SK-N-SH (cell line): ENCODE measurements at regions not wholly inside any gene's neighbourhood (a gene's known extent, or its start where the extent isn't known, plus 50 kb on each side); places are given as distances from the start of the nearest gene placed in this dataset.
A peak's percentile ranks its signal among the peaks of the same experiment; 100 is the strongest.

Source experiments
- CTCF ChIA-PET: fragments of 300-600, 350-600 bp; formaldehyde crosslinking; extraction: SDS; loops from one replicate; lab custom pipeline; 2021; lab: Yijun Ruan, JAX
- POLR2A ChIA-PET: fragments of 350-600 bp; sonication (Branson Sonifier 250); formaldehyde crosslinking; extraction: SDS; loops from one replicate; lab custom pipeline; 2020; ENCODE audit warnings: antibody characterized with exemption, inconsistent platforms; lab: Yijun Ruan, JAX
- DNase-seq: peaks from one replicate; pipeline ENCODE4 v3.0.0; 2012
- H2AFZ ChIP-seq: fragments of 200-600 bp; sonication (generic); 2 replicates; pipeline ENCODE4 v1.8.1; 2016; ENCODE audit warnings: antibody characterized with exemption, mild to moderate bottlenecking, low read depth
- H3F3A ChIP-seq: fragments of 200-600 bp; sonication (generic); replicated peaks from 2 replicates; pipeline ENCODE3; 2016; ENCODE audit warnings: antibody characterized with exemption, mild to moderate bottlenecking; ENCODE audit not compliant: insufficient read depth
- H3K27ac ChIP-seq, 2 experiments: fragments of 200-500 bp in 1 of 2; fragments of 200-600 bp in 1 of 2; sonication (Bioruptor generic) in 1 of 2; sonication (generic), shearing (Covaris generic) in 1 of 2; 2 replicates each; pipeline versions ENCODE4 v1.5.1 to v1.6.1; 2014 to 2016; ENCODE audit warnings: low read depth in 2 of 2, inconsistent platforms in 1 of 2, low read length in 1 of 2, mild to moderate bottlenecking in 1 of 2, mixed read lengths in 1 of 2
- H3K27me3 ChIP-seq: fragments of 200-600 bp; sonication (generic), shearing (Covaris generic); 2 replicates; pipeline ENCODE4 v1.6.1; 2016; ENCODE audit warnings: mixed run types; ENCODE audit not compliant: insufficient read depth
- H3K36me3 ChIP-seq, 2 experiments: fragments of 200-500 bp in 1 of 2; fragments of 200-600 bp in 1 of 2; sonication (Bioruptor generic) in 1 of 2; sonication (generic) in 1 of 2; replicated peaks in 1 of 2; 2 replicates each; pipeline versions ENCODE3 to v1.5.1; 2014 to 2016; ENCODE audit warnings: low read length in 1 of 2, mild to moderate bottlenecking in 1 of 2; ENCODE audit not compliant: insufficient read depth in 2 of 2, control insufficient read depth in 1 of 2
- H3K4me1 ChIP-seq, 2 experiments: fragments of 200-500 bp in 1 of 2; fragments of 200-600 bp in 1 of 2; sonication (Bioruptor generic) in 1 of 2; sonication (generic), shearing (Covaris generic) in 1 of 2; 2 replicates each; pipeline versions ENCODE4 v1.5.1 to v1.6.1; 2014 to 2016; ENCODE audit warnings: low read depth in 1 of 2, low read length in 1 of 2, mixed run types in 1 of 2; ENCODE audit not compliant: insufficient read depth in 2 of 2, control insufficient read depth in 1 of 2
- H3K4me2 ChIP-seq: fragments of 200-600 bp; sonication (generic), shearing (Covaris generic); 2 replicates; pipeline ENCODE4 v1.6.1; 2017; ENCODE audit warnings: mixed run types
- H3K4me3 ChIP-seq, 2 experiments: fragments of 200-500 bp in 1 of 2; fragments of 200-600 bp in 1 of 2; sonication (Bioruptor generic) in 1 of 2; sonication (generic), shearing (Covaris generic) in 1 of 2; 2 replicates each; pipeline versions ENCODE4 v1.5.1 to v1.8.1; 2014 to 2016; ENCODE audit warnings: low read depth in 2 of 2, inconsistent platforms in 1 of 2, low read length in 1 of 2, mild to moderate bottlenecking in 1 of 2, mixed read lengths in 1 of 2, moderate library complexity in 1 of 2
- H3K79me2 ChIP-seq: fragments of 200-600 bp; sonication (generic); 2 replicates; pipeline ENCODE4 v1.8.1; 2017; ENCODE audit warnings: mild to moderate bottlenecking; ENCODE audit not compliant: insufficient read depth
- H3K9ac ChIP-seq: fragments of 200-600 bp; sonication (generic); 2 replicates; pipeline ENCODE4 v1.6.1; 2017; ENCODE audit warnings: mixed run types
- H3K9me2 ChIP-seq: fragments of 200-600 bp; sonication (generic); 2 replicates; pipeline ENCODE4 v1.6.1; 2017; ENCODE audit warnings: mixed run types
- H3K9me3 ChIP-seq: fragments of 200-600 bp; sonication (generic); 2 replicates; pipeline ENCODE4 v1.6.1; 2017; ENCODE audit warnings: mixed run types, mild to moderate bottlenecking, moderate library complexity
- H4K20me1 ChIP-seq: fragments of 200-600 bp; sonication (generic); 2 replicates; pipeline ENCODE4 v1.6.1; 2017; ENCODE audit warnings: mild to moderate bottlenecking, mixed run types; ENCODE audit not compliant: insufficient read depth
- CHD2 ChIP-seq: fragments of 150-350 bp; IDR thresholded peaks from 2 replicates; pipeline ENCODE4 v1.6.1; 2018; ENCODE audit warnings: low read length; ENCODE audit not compliant: partially characterized antibody
- CTCF ChIP-seq: fragments of 200-600 bp; sonication (generic); IDR thresholded peaks from 2 replicates; pipeline ENCODE4 v1.6.1; 2017; ENCODE audit warnings: antibody characterized with exemption, mild to moderate bottlenecking, moderate library complexity
- ELF1 ChIP-seq: IDR thresholded peaks from 2 replicates; pipeline ENCODE4 v1.4.0; 2012
- EP300 ChIP-seq, 2 experiments: IDR thresholded peaks; 2 replicates each; pipeline versions ENCODE4 v1.4.0 to v1.6.1; 2012; ENCODE audit warnings: borderline replicate concordance in 1 of 2, low read depth in 1 of 2, low read length in 1 of 2
- FOSL2 ChIP-seq: IDR thresholded peaks from 2 replicates; pipeline ENCODE4 v1.4.0; 2012; ENCODE audit warnings: low read depth, mild to moderate bottlenecking, moderate library complexity, borderline replicate concordance
- FOXJ3 ChIP-seq: sonication (generic); formaldehyde crosslinking; IDR thresholded peaks from 2 replicates; pipeline ENCODE4 v1.5.1; 2020; ENCODE audit warnings: mild to moderate bottlenecking, missing genetic modification reagents
- FOXM1 ChIP-seq: IDR thresholded peaks from 2 replicates; pipeline ENCODE4 v1.4.0; 2012; ENCODE audit warnings: low read depth, mild to moderate bottlenecking
- GABPA ChIP-seq: IDR thresholded peaks from 2 replicates; pipeline ENCODE4 v1.4.0; 2012; ENCODE audit warnings: low read depth, mild to moderate bottlenecking
- GATA2 ChIP-seq: sonication (generic); formaldehyde crosslinking; IDR thresholded peaks from 2 replicates; pipeline ENCODE4 v1.5.0; 2020; ENCODE audit warnings: mild to moderate bottlenecking, missing genetic modification reagents
- IRF3 ChIP-seq: fragments of 150-350 bp; IDR thresholded peaks from 2 replicates; pipeline ENCODE4 v1.6.1; 2016; ENCODE audit warnings: mild to moderate bottlenecking, low read depth, low read length
- JUND ChIP-seq: IDR thresholded peaks from 2 replicates; pipeline ENCODE4 v1.4.0; 2012
- MAX ChIP-seq: IDR thresholded peaks from 2 replicates; pipeline ENCODE4 v1.4.0; 2012; ENCODE audit warnings: low read depth
- MEF2A ChIP-seq: IDR thresholded peaks from 2 replicates; pipeline ENCODE4 v1.4.0; 2012; ENCODE audit warnings: low read depth, borderline replicate concordance
- MXI1 ChIP-seq: IDR thresholded peaks from 2 replicates; pipeline ENCODE4 v1.6.1; 2012; ENCODE audit warnings: mild to moderate bottlenecking, low read depth, low read length, improper control_type of control experiment
- NFIC ChIP-seq: IDR thresholded peaks from 2 replicates; pipeline ENCODE4 v1.4.0; 2012; ENCODE audit warnings: borderline replicate concordance
- RCOR1 ChIP-seq: fragments of 150-350 bp; IDR thresholded peaks from 2 replicates; pipeline ENCODE4 v1.6.1; 2017; ENCODE audit warnings: antibody characterized with exemption, low read length
- REST ChIP-seq: IDR thresholded peaks from 2 replicates; pipeline ENCODE4 v1.6.1; 2012; ENCODE audit warnings: mild to moderate bottlenecking, low read depth, low read length, moderate library complexity
- RFX5 ChIP-seq: IDR thresholded peaks from 2 replicates; pipeline ENCODE4 v1.6.1; 2012; ENCODE audit warnings: mild to moderate bottlenecking, improper control_type of control experiment, low read length
- RXRA ChIP-seq: IDR thresholded peaks from 2 replicates; pipeline ENCODE4 v1.4.0; 2012; ENCODE audit warnings: low read depth, mild to moderate bottlenecking, borderline replicate concordance
- SMC3 ChIP-seq: IDR thresholded peaks from 2 replicates; pipeline ENCODE4 v1.6.1; 2012; ENCODE audit warnings: low read depth, low read length, improper control_type of control experiment
- TAF1 ChIP-seq: IDR thresholded peaks from 2 replicates; pipeline ENCODE4 v1.6.1; 2012; ENCODE audit warnings: low read depth, mild to moderate bottlenecking, low read length, moderate library complexity, borderline replicate concordance
- WGBS: methylation state at CpG from one replicate; pipeline ENCODE4 v1.1.6; 2017; ENCODE audit warnings: low lambda C conversion rate; 5-methylcytosine and 5-hydroxymethylcytosine counted together

GRCh38 chr1:217955723-217956122 lies 324.6 kb downstream of the SPATA17 start:
- Histone ChIP-seq H3F3A (no peaks in the 10 kb centered on the region), H3K79me2 (no peaks in the 10 kb centered on the region), H2AFZ (no peak overlapping the region), H3K9me2 (no peaks in the 10 kb centered on the region), H3K27ac (no peak overlapping the region), H3K36me3 (no peaks in the 10 kb centered on the region), H3K9me3 (no peaks in the 10 kb centered on the region), H3K9ac (no peak overlapping the region), H3K27me3 (no peaks in the 10 kb centered on the region), H3K4me3 (no peak overlapping the region), H3K4me1 (no peaks in the 10 kb centered on the region), H3K4me2 (no peak overlapping the region), H4K20me1 (no peaks in the 10 kb centered on the region)
- CTCF ChIA-PET, result interaction anchor here (1.4 kb wide), 1 partner anchor 13 kb away, joined by 3 read pairs; no protein-coding TSS in a partner anchor
- POLR2A ChIA-PET, result no interaction called here
- DNase-seq, result no peak
- TF ChIP-seq JUND, result no peak

- no peak overlapping the region for H3K4me2 ChIP-seq
- 35% methylated on average over 4 of the region's 8 CpGs for WGBS
- H3K4me1 ChIP-seq, result no peaks in the 10 kb centered on the region
- no peaks in the 10 kb centered on the region for H3K27me3 ChIP-seq
- H3K9ac ChIP-seq, result no peak overlapping the region
- H3K9me3 ChIP-seq, result no peaks in the 10 kb centered on the region
- POLR2A ChIA-PET, result no interaction called here
- no peaks in the 10 kb centered on the region for H3K79me2 ChIP-seq
- H3K4me3 ChIP-seq, result no peak overlapping the region
- H3K27ac ChIP-seq, result no peak overlapping the region
- TF ChIP-seq FOSL2, result no peak
- TF ChIP-seq RFX5, result no peak
- TF ChIP-seq FOXM1, result no peak
- TF ChIP-seq GABPA, result no peak
- TF ChIP-seq SMC3, result no peak
- TF ChIP-seq IRF3, result no peak
- TF ChIP-seq EP300 (IDR thresholded peaks at IDR 0.05; ENCODE audit: borderline replicate concordance in 1 of 2, low read depth in 1 of 2, low read length in 1 of 2), result no peak
- no peak for TF ChIP-seq CTCF
- TF ChIP-seq CHD2, result no peak
- no peak for TF ChIP-seq RXRA
- TF ChIP-seq RCOR1, result no peak
- TF ChIP-seq MXI1, result no peak
- TF ChIP-seq MAX, result no peak
- no peak for TF ChIP-seq FOXJ3 (CRISPR knock-in tag)
- TF ChIP-seq REST, result no peak
- TF ChIP-seq GATA2 (CRISPR knock-in tag), result no peak
- no peak for TF ChIP-seq ELF1
- TF ChIP-seq NFIC, result no peak
- no peak for TF ChIP-seq TAF1
- no peak for TF ChIP-seq MEF2A
- TF ChIP-seq, all 33 proteins: peak for 0
- Histone ChIP-seq H3F3A (no peaks in the 10 kb centered on the region), H2AFZ (no peak overlapping the region), H4K20me1 (no peaks in the 10 kb centered on the region), H3K36me3 (no peaks in the 10 kb centered on the region), H3K9me2 (no peaks in the 10 kb centered on the region)
- peak; percentile 12 for DNase-seq
- CTCF ChIA-PET, result no interaction called here
Observed at GRCh38 chr1:217965156-217965786, 319.8 kb upstream of the RRP15 start.
